Endodermal cell (in vitro differentiated cells): ENCODE measurements at regions not wholly inside any gene's neighbourhood (a gene's known extent, or its start where the extent isn't known, plus 50 kb on each side); places are given as distances from the start of the nearest gene placed in this dataset.

ENCODE experiments used
- DNase-seq: peaks from one replicate; pipeline ENCODE4 v3.0.0-alpha.2; 2017
- H3K27ac ChIP-seq: 2 replicates; pipeline ENCODE4 v1.5.1; 2013; ENCODE audit warnings: mild to moderate bottlenecking, low read depth, low read length, moderate library complexity
- H3K27me3 ChIP-seq: 2 replicates; pipeline ENCODE4 v1.6.1; 2013; ENCODE audit warnings: mild to moderate bottlenecking, low read length, moderate library complexity; ENCODE audit not compliant: insufficient read depth, control insufficient read depth, poor library complexity, severe bottlenecking
- H3K36me3 ChIP-seq: 2 replicates; pipeline ENCODE4 v1.7.0; 2013; ENCODE audit warnings: mild to moderate bottlenecking, low read length, moderate library complexity; ENCODE audit not compliant: control insufficient read depth, insufficient read depth
- H3K4me1 ChIP-seq: one replicate; pipeline ENCODE4 v1.7.0; 2013; ENCODE audit warnings: low read length; ENCODE audit not compliant: control insufficient read depth, insufficient read depth
- H3K4me3 ChIP-seq: 2 replicates; pipeline ENCODE4 v1.5.1; 2013; ENCODE audit warnings: mild to moderate bottlenecking, low read length, moderate library complexity
- H3K9ac ChIP-seq: 2 replicates; pipeline ENCODE4 v1.6.1; 2013; ENCODE audit warnings: mild to moderate bottlenecking, low read length, moderate library complexity; ENCODE audit not compliant: poor library complexity, severe bottlenecking; ENCODE audit errors: extremely low read depth
- H3K9me3 ChIP-seq: 2 replicates; pipeline ENCODE4 v1.6.1; 2013; ENCODE audit warnings: mild to moderate bottlenecking, low read length, moderate library complexity; ENCODE audit not compliant: control insufficient read depth
- H3K27ac Mint-ChIP-seq: 2 replicates; pipeline ENCODE4 v1.8.0; 2020; ENCODE audit warnings: mixed read lengths
- H3K27me3 Mint-ChIP-seq: 2 replicates; pipeline ENCODE4 v1.8.0; 2021; ENCODE audit warnings: mild to moderate bottlenecking, mixed read lengths; ENCODE audit not compliant: insufficient read depth
- H3K36me3 Mint-ChIP-seq: 2 replicates; pipeline ENCODE4 v1.8.0; 2020; ENCODE audit warnings: low read depth, mixed read lengths
- H3K4me1 Mint-ChIP-seq: 2 replicates; pipeline ENCODE4 v1.8.0; 2020; ENCODE audit warnings: mixed read lengths
- H3K4me3 Mint-ChIP-seq: 2 replicates; pipeline ENCODE4 v1.8.0; 2020; ENCODE audit warnings: mild to moderate bottlenecking, moderate library complexity, mixed read lengths
- H3K9me3 Mint-ChIP-seq: 2 replicates; pipeline ENCODE4 v1.8.0; 2020; ENCODE audit warnings: mild to moderate bottlenecking, mixed read lengths
- CTCF ChIP-seq: fragments of 200-600 bp; sonication (generic); conservative IDR thresholded peaks from 2 replicates; pipeline ENCODE4 v1.5.0; 2021; ENCODE audit warnings: antibody characterized with exemption, mild to moderate bottlenecking
- WGBS, 2 experiments: methylation state at CpG; one replicate each; pipeline versions ENCODE4 v1.1.5 to v1.1.7; 2013; ENCODE audit warnings: missing lambda C conversion rate in 2 of 2, mixed read lengths in 1 of 2; ENCODE audit not compliant: insufficient coverage in 1 of 2, insufficient read length in 1 of 2; 5-methylcytosine and 5-hydroxymethylcytosine counted together

- Histone ChIP-seq H3K36me3 (no peaks in the 10 kb centered on the region), H3K4me1 (no peaks in the 10 kb centered on the region), H3K9me3 (peaks cover 15% of the 10 kb centered on the region), H3K9ac (no peak overlapping the region), H3K4me3 (no peak overlapping the region), H3K27ac (no peak overlapping the region), H3K27me3 (no peaks in the 10 kb centered on the region)
- DNase-seq: no peak
- Mint-ChIP-seq H3K4me1 (no peaks in the 10 kb centered on the region), H3K27me3 (no peaks in the 10 kb centered on the region), H3K9me3 (peaks cover 30% of the 10 kb centered on the region), H3K36me3 (no peaks in the 10 kb centered on the region), H3K27ac (no peak overlapping the region), H3K4me3 (no peak overlapping the region)
- no peak for TF ChIP-seq CTCF
- WGBS, 2 experiments: 85 to 91% methylated on average over 1 to 3 of the region's 3 CpGs
Measured at GRCh38 chr3:162334537-162334936, 837.9 kb downstream of the OTOL1 start.

- H3K4me3 ChIP-seq: no peak overlapping the region
- H3K27me3 ChIP-seq: no peaks in the 10 kb centered on the region
- H3K36me3 ChIP-seq: no peaks in the 10 kb centered on the region
- Mint-ChIP-seq H3K4me1 (no peaks in the 10 kb centered on the region), H3K27ac (no peak overlapping the region), H3K27me3 (no peaks in the 10 kb centered on the region), H3K4me3 (no peak overlapping the region), H3K36me3 (no peaks in the 10 kb centered on the region), H3K9me3 (peaks cover 30% of the 10 kb centered on the region)
- no peak overlapping the region for H3K9ac ChIP-seq
- 67% methylated on average over 1 of the region's 1 CpG; no CpG with 5 or more reads in 1 of the 2 experiments for WGBS, 2 experiments
- peaks cover 15% of the 10 kb centered on the region for H3K9me3 ChIP-seq
- DNase-seq: no peak
- H3K4me1 ChIP-seq: no peaks in the 10 kb centered on the region
- TF ChIP-seq CTCF: no peak
- no peak overlapping the region for H3K27ac ChIP-seq
Measured at GRCh38 chr3:162337630-162338029, 841.0 kb downstream of the OTOL1 start.

GRCh38 chr3:162338514-162338913, 841.9 kb downstream of the OTOL1 start:
- H3K9ac ChIP-seq: no peak overlapping the region
- H3K27ac Mint-ChIP-seq: no peak overlapping the region
- H3K27me3 Mint-ChIP-seq: no peaks in the 10 kb centered on the region
- no peaks in the 10 kb centered on the region for H3K4me1 Mint-ChIP-seq
- no peaks in the 10 kb centered on the region for H3K27me3 ChIP-seq
- no peak overlapping the region for H3K27ac ChIP-seq
- H3K36me3 Mint-ChIP-seq: no peaks in the 10 kb centered on the region
- no peaks in the 10 kb centered on the region for H3K4me1 ChIP-seq
- peaks cover 24% of the 10 kb centered on the region for H3K9me3 Mint-ChIP-seq
- H3K36me3 ChIP-seq: no peaks in the 10 kb centered on the region
- H3K4me3 Mint-ChIP-seq: no peak overlapping the region
- no peak for DNase-seq
- TF ChIP-seq CTCF: no peak
- peaks cover 15% of the 10 kb centered on the region for H3K9me3 ChIP-seq
- no peak overlapping the region for H3K4me3 ChIP-seq
